Right ventricle myocardium superior (tissue), 1 donor: ENCODE measurements at regions not wholly inside any gene's neighbourhood (a gene's known extent, or its start where the extent isn't known, plus 50 kb on each side); places are given as distances from the start of the nearest gene placed in this dataset.
"Not testable (repeated sequence)": the region's sequence is repeated elsewhere in the genome, so short reads cannot be mapped to it uniquely, and the experiment has no call there.

ENCODE experiments used
- ATAC-seq: fragments of 200-7000 bp; cut with Tn5 transposase; one replicate; pipeline ENCODE4 v1.9.1; 2020; ENCODE audit warnings: mild to moderate bottlenecking; ENCODE audit not compliant: poor library complexity
- DNase-seq: peaks from one replicate; pipeline ENCODE4 v3.0.0-alpha.2; 2020
- intact Hi-C: fragments of 100-400 bp; cut with DNase I; formaldehyde crosslinking; loops from one replicate; pipeline ENCODE4 v1.11.2; 2022
- donor health status: DM: no; HTN: yes; CAD: no; lungs with severe emphysema.

GRCh38 chr14:59131938-59132795, 56.3 kb upstream of the DAAM1 start:
- intact Hi-C loops, result loop anchor here (2.0 kb wide), 1 partner anchor 55 kb away; no protein-coding TSS in a partner anchor
- no peak for ATAC-seq
- no peak for DNase-seq

DNA sequence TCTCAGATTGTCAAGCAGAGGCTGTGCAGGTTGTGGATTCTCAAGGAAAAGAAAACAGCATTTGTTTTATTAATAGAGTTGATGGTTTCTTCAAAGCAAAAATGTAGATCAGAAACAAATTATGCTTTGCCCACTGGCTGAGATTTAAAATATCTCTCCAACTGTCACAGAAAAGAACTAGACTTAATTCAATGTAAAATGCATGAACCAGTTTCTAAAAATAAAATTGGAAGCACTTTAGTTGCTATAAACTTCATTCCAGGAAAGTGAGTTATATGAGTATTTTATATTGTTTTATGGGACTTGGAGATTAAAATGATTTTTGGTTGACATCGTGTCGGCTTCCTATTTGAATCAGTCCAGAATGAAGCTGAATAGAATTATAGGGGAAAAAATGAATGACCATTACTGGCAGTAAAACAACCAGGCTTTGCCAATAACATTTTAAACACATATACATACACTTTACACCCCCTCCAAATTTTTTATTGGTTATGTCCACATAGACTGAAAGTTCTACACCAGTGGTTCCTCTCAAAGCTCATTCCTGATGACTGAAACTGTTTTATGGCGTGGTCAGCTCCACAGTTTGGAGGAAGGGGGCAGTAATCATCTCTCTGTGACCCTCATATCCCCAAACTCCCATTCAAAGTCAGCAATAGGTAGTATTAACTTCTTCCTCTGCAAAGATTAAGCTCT, 55.5 kb upstream of the DAAM1 start:
- ATAC-seq (no peak), DNase-seq (no peak)
- intact Hi-C loops, result loop anchor here (2.0 kb wide), 1 partner anchor 54 kb away; no protein-coding TSS in a partner anchor

- ATAC-seq (no peak), DNase-seq (no peak)
- intact Hi-C loops, result loop anchor here (2.0 kb wide), 1 partner anchor 53 kb away; no protein-coding TSS in a partner anchor
Measured at GRCh38 chr14:59133709-59134108, 54.8 kb upstream of the DAAM1 start.

- no peak for ATAC-seq
- intact Hi-C loops, result no loop called here
Measured at GRCh38 chr14:59134307-59134706, 54.2 kb upstream of the DAAM1 start.

DNA sequence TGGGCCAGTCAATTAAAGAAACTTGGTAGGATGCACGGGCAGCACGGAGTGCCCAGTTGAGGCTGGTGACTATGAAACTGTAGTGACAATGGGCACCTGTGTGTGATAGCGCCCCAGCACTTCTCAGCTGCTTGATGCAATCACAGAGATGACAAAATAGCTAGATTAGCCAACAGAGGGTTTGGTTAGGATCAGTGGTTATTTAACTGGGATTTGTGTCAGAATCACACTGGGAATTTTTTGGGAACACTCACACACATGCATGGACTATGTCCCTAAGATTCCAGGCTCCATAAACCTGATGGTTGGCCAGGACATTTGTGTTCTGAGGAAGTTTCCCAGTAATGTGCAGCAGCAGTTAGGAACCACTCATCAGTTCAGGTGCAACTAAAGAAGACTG, 51.2 kb upstream of the DAAM1 start:
- intact Hi-C loops, result no loop called here
- no peak for DNase-seq
- ATAC-seq, result no peak

More at GRCh38 chr14:59134307-59134706, 54.2 kb upstream of the DAAM1 start:
- no peak for DNase-seq

GRCh38 chr14:59138576-59138975, 49.9 kb upstream of the DAAM1 start:
- intact Hi-C loops, ATAC-seq, DNase-seq: not testable (repeated sequence)
